K562 (cell line): ENCODE measurements at regions not wholly inside any gene's neighbourhood (a gene's known extent, or its start where the extent isn't known, plus 50 kb on each side); places are given as distances from the start of the nearest gene placed in this dataset.

Source experiments
- CBFA2T3 ChIP-seq: fragments of 450-650 bp; IDR thresholded peaks from 2 replicates; pipeline ENCODE4 v1.6.1; 2017
- CTCFL ChIP-seq: IDR thresholded peaks from 2 replicates; pipeline ENCODE4 v1.6.1; 2011; ENCODE audit warnings: borderline replicate concordance, low read depth, mild to moderate bottlenecking, moderate library complexity, low read length; ENCODE audit not compliant: insufficient read depth, poor library complexity, severe bottlenecking
- HMGN3 ChIP-seq: IDR thresholded peaks from 2 replicates; pipeline ENCODE4 v1.6.1; 2011; ENCODE audit warnings: borderline replicate concordance, low read depth, mild to moderate bottlenecking, mixed read lengths, low read length; ENCODE audit not compliant: insufficient read length; ENCODE audit errors: extremely low read depth
- HNRNPLL ChIP-seq: fragments of 200-400 bp; formaldehyde crosslinking; IDR thresholded peaks from 2 replicates; pipeline ENCODE4 v1.6.1; 2017; ENCODE audit warnings: low read length, low read depth, mild to moderate bottlenecking; ENCODE audit not compliant: poor library complexity, severe bottlenecking
- MLLT1 ChIP-seq, 2 experiments: fragments of 450-650 bp; IDR thresholded peaks; 2 replicates each; pipeline ENCODE4 v1.6.1; 2016
- NKRF ChIP-seq: fragments of 450-650 bp; IDR thresholded peaks from 2 replicates; pipeline ENCODE4 v1.6.1; 2016; ENCODE audit warnings: borderline replicate concordance
- PHB ChIP-seq: fragments of 250-450 bp; sonication (Bioruptor Pico); IDR thresholded peaks from 2 replicates; pipeline ENCODE4 v1.5.0; 2021
- RBM14 ChIP-seq: fragments of 200-400 bp; formaldehyde crosslinking; IDR thresholded peaks from 2 replicates; pipeline ENCODE4 v1.6.1; 2018; ENCODE audit warnings: low read depth, mild to moderate bottlenecking, low read length, moderate library complexity, borderline replicate concordance; ENCODE audit not compliant: insufficient read depth
- TOE1 ChIP-seq, 2 experiments: fragments of 450-650 bp in 1 of 2; sonication (generic) in 1 of 2; formaldehyde crosslinking in 1 of 2; IDR thresholded peaks; 2 replicates each; pipeline versions ENCODE4 v1.7.1 to v1.8.0; 2016 to 2022; ENCODE audit warnings: borderline replicate concordance in 2 of 2, mild to moderate bottlenecking in 2 of 2, antibody characterized with exemption in 1 of 2, inconsistent platforms in 1 of 2, low read depth in 1 of 2, missing genetic modification reagents in 1 of 2, moderate library complexity in 1 of 2
- ZNF551 ChIP-seq: fragments of 250-450 bp; sonication (Bioruptor Pico); IDR thresholded peaks from 2 replicates; pipeline ENCODE4 v1.5.0; 2021; ENCODE audit warnings: mild to moderate bottlenecking, moderate library complexity
- TF ChIP-seq, protein P1 (sequence below): fragments of 250-450 bp; sonication (Bioruptor Pico); IDR thresholded peaks from 2 replicates; pipeline ENCODE4 v1.8.0; 2022; ENCODE audit warnings: moderate library complexity, mild to moderate bottlenecking, inconsistent platforms
- TF ChIP-seq, protein P2 (sequence below): sonication (generic); IDR thresholded peaks from 2 replicates; pipeline ENCODE4 v1.6.1; 2016
- TF ChIP-seq, protein P3 (sequence below): sonication (generic); formaldehyde crosslinking; IDR thresholded peaks from 2 replicates; pipeline ENCODE4 v1.8.0; 2022; ENCODE audit warnings: missing genetic modification reagents, mild to moderate bottlenecking, borderline replicate concordance

- TF ChIP-seq MLLT1 (IDR thresholded peaks at IDR 0.05), result no peak
- TF ChIP-seq, protein P1, sequence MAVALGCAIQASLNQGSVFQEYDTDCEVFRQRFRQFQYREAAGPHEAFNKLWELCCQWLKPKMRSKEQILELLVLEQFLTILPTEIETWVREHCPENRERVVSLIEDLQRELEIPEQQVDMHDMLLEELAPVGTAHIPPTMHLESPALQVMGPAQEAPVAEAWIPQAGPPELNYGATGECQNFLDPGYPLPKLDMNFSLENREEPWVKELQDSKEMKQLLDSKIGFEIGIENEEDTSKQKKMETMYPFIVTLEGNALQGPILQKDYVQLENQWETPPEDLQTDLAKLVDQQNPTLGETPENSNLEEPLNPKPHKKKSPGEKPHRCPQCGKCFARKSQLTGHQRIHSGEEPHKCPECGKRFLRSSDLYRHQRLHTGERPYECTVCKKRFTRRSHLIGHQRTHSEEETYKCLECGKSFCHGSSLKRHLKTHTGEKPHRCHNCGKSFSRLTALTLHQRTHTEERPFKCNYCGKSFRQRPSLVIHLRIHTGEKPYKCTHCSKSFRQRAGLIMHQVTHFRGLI (CRISPR knock-in tag), result no peak
- TF ChIP-seq ZNF551 (CRISPR knock-in tag), result no peak
- peak; percentile 68 for TF ChIP-seq HMGN3
- TF ChIP-seq CBFA2T3, result no peak
- TF ChIP-seq RBM14, result no peak
- peak; percentile 69 for TF ChIP-seq HNRNPLL
- peak; percentile 31 for TF ChIP-seq CTCFL
- no peak for TF ChIP-seq PHB (CRISPR knock-in tag)
- no peak for TF ChIP-seq TOE1 (IDR thresholded peaks at IDR 0.05; ENCODE audit: borderline replicate concordance)
- TF ChIP-seq TOE1 (CRISPR knock-in tag; IDR thresholded peaks at IDR 0.05; ENCODE audit: borderline replicate concordance, low read depth), result no peak
- TF ChIP-seq, protein P2, sequence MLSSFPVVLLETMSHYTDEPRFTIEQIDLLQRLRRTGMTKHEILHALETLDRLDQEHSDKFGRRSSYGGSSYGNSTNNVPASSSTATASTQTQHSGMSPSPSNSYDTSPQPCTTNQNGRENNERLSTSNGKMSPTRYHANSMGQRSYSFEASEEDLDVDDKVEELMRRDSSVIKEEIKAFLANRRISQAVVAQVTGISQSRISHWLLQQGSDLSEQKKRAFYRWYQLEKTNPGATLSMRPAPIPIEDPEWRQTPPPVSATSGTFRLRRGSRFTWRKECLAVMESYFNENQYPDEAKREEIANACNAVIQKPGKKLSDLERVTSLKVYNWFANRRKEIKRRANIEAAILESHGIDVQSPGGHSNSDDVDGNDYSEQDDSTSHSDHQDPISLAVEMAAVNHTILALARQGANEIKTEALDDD, result no peak
- TF ChIP-seq, protein P3, sequence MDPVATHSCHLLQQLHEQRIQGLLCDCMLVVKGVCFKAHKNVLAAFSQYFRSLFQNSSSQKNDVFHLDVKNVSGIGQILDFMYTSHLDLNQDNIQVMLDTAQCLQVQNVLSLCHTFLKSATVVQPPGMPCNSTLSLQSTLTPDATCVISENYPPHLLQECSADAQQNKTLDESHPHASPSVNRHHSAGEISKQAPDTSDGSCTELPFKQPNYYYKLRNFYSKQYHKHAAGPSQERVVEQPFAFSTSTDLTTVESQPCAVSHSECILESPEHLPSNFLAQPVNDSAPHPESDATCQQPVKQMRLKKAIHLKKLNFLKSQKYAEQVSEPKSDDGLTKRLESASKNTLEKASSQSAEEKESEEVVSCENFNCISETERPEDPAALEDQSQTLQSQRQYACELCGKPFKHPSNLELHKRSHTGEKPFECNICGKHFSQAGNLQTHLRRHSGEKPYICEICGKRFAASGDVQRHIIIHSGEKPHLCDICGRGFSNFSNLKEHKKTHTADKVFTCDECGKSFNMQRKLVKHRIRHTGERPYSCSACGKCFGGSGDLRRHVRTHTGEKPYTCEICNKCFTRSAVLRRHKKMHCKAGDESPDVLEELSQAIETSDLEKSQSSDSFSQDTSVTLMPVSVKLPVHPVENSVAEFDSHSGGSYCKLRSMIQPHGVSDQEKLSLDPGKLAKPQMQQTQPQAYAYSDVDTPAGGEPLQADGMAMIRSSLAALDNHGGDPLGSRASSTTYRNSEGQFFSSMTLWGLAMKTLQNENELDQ (CRISPR knock-in tag), result no peak
- TF ChIP-seq NKRF, result no peak
Measured at GRCh38 chr13:33542309-33543088, 256.9 kb upstream of the STARD13 start (continued).
